H1 (cell line): ENCODE measurements at regions not wholly inside any gene's neighbourhood (a gene's known extent, or its start where the extent isn't known, plus 50 kb on each side); places are given as distances from the start of the nearest gene placed in this dataset.

Experiments used
- CTCF ChIA-PET: fragments of 300-600 bp; sonication (Branson Sonifier 250); formaldehyde crosslinking; loops from one replicate; lab custom pipeline; 2021; ENCODE audit not compliant: partially characterized antibody; lab: Charles Lee
- POLR2A ChIA-PET: fragments of 300-600 bp; sonication (Branson Sonifier 250); formaldehyde crosslinking; loops from one replicate; lab custom pipeline; 2021; ENCODE audit warnings: inconsistent platforms; ENCODE audit not compliant: partially characterized antibody; lab: Charles Lee
- DNase-seq, 2 experiments: peaks; one replicate each; pipeline versions ENCODE4 v3.0.0 to v3.0.0-alpha.2; 2010 to 2022; ENCODE audit warnings: low spot score in 2 of 2, low read depth in 1 of 2, mixed read lengths in 1 of 2
- FAIRE-seq: peaks from 2 replicates; lab custom pipeline; 2011; peaks lifted over from hg19 to GRCh38; lab: Jason Lieb, UNC
- H2AFZ ChIP-seq: 2 replicates; pipeline ENCODE4 v1.8.1; 2012; ENCODE audit warnings: low read length, inconsistent platforms
- H2AK5ac ChIP-seq: 2 replicates; pipeline ENCODE4 v1.6.1; 2013; ENCODE audit warnings: low read depth, low read length
- H2BK120ac ChIP-seq: replicated peaks from 2 replicates; pipeline ENCODE3; 2013; ENCODE audit warnings: low read depth, low read length, inconsistent platforms
- H2BK12ac ChIP-seq: 2 replicates; pipeline ENCODE4 v1.6.1; 2013; ENCODE audit warnings: low read depth, low read length
- H2BK15ac ChIP-seq: 2 replicates; pipeline ENCODE4 v1.6.1; 2013; ENCODE audit warnings: low read length
- H2BK20ac ChIP-seq: 2 replicates; pipeline ENCODE4 v1.6.1; 2013; ENCODE audit warnings: low read length
- H2BK5ac ChIP-seq: 2 replicates; pipeline ENCODE4 v1.6.1; 2013; ENCODE audit warnings: low read depth, low read length
- H3K14ac ChIP-seq: 2 replicates; pipeline ENCODE4 v1.6.1; 2013; ENCODE audit warnings: inconsistent platforms; ENCODE audit not compliant: insufficient read length
- H3K18ac ChIP-seq: 2 replicates; pipeline ENCODE4 v1.6.1; 2013; ENCODE audit warnings: low read length; ENCODE audit errors: extremely low read depth
- H3K23ac ChIP-seq: 2 replicates; pipeline ENCODE4 v1.6.1; 2013; ENCODE audit warnings: inconsistent platforms; ENCODE audit not compliant: insufficient read length
- H3K23me2 ChIP-seq: 2 replicates; pipeline ENCODE4 v1.6.1; 2013; ENCODE audit warnings: low read depth, low read length
- H3K27ac ChIP-seq: 2 replicates; pipeline ENCODE4 v1.6.1; 2011; ENCODE audit warnings: low read depth, low read length, inconsistent platforms
- H3K27me3 ChIP-seq, 4 experiments: replicated peaks in 1 of 4; 1 replicate in 1 of 4; 2 replicates in 3 of 4; pipeline versions ENCODE4 v1.6.1 to v1.8.1; 2011 to 2013; ENCODE audit warnings: low read length in 3 of 4, mild to moderate bottlenecking in 3 of 4, inconsistent platforms in 2 of 4, mixed read lengths in 2 of 4, moderate library complexity in 1 of 4; ENCODE audit not compliant: control insufficient read depth in 3 of 4, insufficient read depth in 3 of 4; ENCODE audit errors: extremely low read depth in 1 of 4
- H3K36me3 ChIP-seq, 4 experiments: 2 replicates each; pipeline versions ENCODE4 v1.6.1 to v1.8.1; 2011 to 2013; ENCODE audit warnings: mild to moderate bottlenecking in 4 of 4, low read length in 3 of 4, moderate library complexity in 2 of 4, control low read depth in 1 of 4, inconsistent platforms in 1 of 4; ENCODE audit not compliant: insufficient read depth in 4 of 4, control insufficient read depth in 2 of 4
- H3K4ac ChIP-seq: replicated peaks from 2 replicates; pipeline ENCODE3; 2013; ENCODE audit warnings: low read length, low read depth, mixed read lengths, inconsistent platforms; ENCODE audit not compliant: insufficient read length
- H3K4me1 ChIP-seq, 4 experiments: replicated peaks in 1 of 4; 1 replicate in 1 of 4; 2 replicates in 3 of 4; pipeline versions ENCODE4 v1.6.1 to v1.8.1; 2011 to 2013; ENCODE audit warnings: low read length in 3 of 4, inconsistent platforms in 2 of 4, mixed read lengths in 1 of 4; ENCODE audit not compliant: insufficient read depth in 4 of 4, control insufficient read depth in 3 of 4
- H3K4me2 ChIP-seq, 2 experiments: 2 replicates each; pipeline versions ENCODE4 v1.6.1 to v1.8.1; 2011 to 2013; ENCODE audit warnings: low read depth in 2 of 2, low read length in 2 of 2, control low read depth in 1 of 2, inconsistent platforms in 1 of 2, mild to moderate bottlenecking in 1 of 2; ENCODE audit not compliant: insufficient read depth in 1 of 2
- H3K4me3 ChIP-seq, 4 experiments: fragments of 200-600, 300-600 bp in 1 of 4; sonication (generic), shearing (Covaris generic), sonication (Bioruptor Twin) in 1 of 4; 2 replicates each; pipeline versions ENCODE4 v1.5.1 to v1.8.1; 2011 to 2016; ENCODE audit warnings: low read length in 4 of 4, low read depth in 3 of 4, control low read depth in 2 of 4, inconsistent platforms in 2 of 4, mild to moderate bottlenecking in 2 of 4, mixed read lengths in 1 of 4, moderate library complexity in 1 of 4; ENCODE audit not compliant: insufficient read depth in 2 of 4; ENCODE audit errors: extremely low read depth in 1 of 4
- H3K56ac ChIP-seq: replicated peaks from 2 replicates; pipeline ENCODE3; 2013; ENCODE audit warnings: low read depth, mild to moderate bottlenecking, mixed read lengths, low read length, inconsistent platforms; ENCODE audit not compliant: insufficient read length
- H3K79me1 ChIP-seq: 2 replicates; pipeline ENCODE4 v1.6.1; 2013; ENCODE audit warnings: low read depth, low read length, control low read depth
- H3K79me2 ChIP-seq, 2 experiments: 2 replicates each; pipeline versions ENCODE4 v1.6.1 to v1.8.1; 2012 to 2013; ENCODE audit warnings: low read length in 2 of 2, mild to moderate bottlenecking in 2 of 2, inconsistent platforms in 1 of 2; ENCODE audit not compliant: insufficient read depth in 2 of 2, control insufficient read depth in 1 of 2
- H3K9ac ChIP-seq, 4 experiments: replicated peaks in 1 of 4; 1 replicate in 1 of 4; 2 replicates in 3 of 4; pipeline versions ENCODE4 v1.6.1 to v1.8.1; 2011 to 2013; ENCODE audit warnings: low read depth in 3 of 4, low read length in 3 of 4, control low read depth in 2 of 4, mild to moderate bottlenecking in 2 of 4, moderate library complexity in 2 of 4, inconsistent platforms in 1 of 4; ENCODE audit errors: extremely low read depth in 1 of 4
- H3K9me3 ChIP-seq, 2 experiments: 2 replicates each; pipeline versions ENCODE4 v1.6.1 to v1.8.1; 2012 to 2013; ENCODE audit warnings: mild to moderate bottlenecking in 2 of 2, moderate library complexity in 2 of 2, control low read depth in 1 of 2, inconsistent platforms in 1 of 2, low read depth in 1 of 2, low read length in 1 of 2, mixed read lengths in 1 of 2; ENCODE audit not compliant: insufficient read depth in 2 of 2
- H4K20me1 ChIP-seq, 2 experiments: replicated peaks in 1 of 2; 2 replicates each; pipeline versions ENCODE3 to v1.8.1; 2011 to 2013; ENCODE audit warnings: inconsistent platforms in 2 of 2, low read length in 2 of 2, mild to moderate bottlenecking in 1 of 2; ENCODE audit not compliant: insufficient read depth in 2 of 2, control insufficient read depth in 1 of 2
- H4K5ac ChIP-seq: 2 replicates; pipeline ENCODE4 v1.6.1; 2013; ENCODE audit warnings: low read length, low read depth, mixed read lengths, inconsistent platforms; ENCODE audit not compliant: insufficient read length
- H4K8ac ChIP-seq: 2 replicates; pipeline ENCODE4 v1.8.0; 2013; ENCODE audit warnings: mild to moderate bottlenecking, moderate library complexity, low read length, inconsistent platforms; ENCODE audit not compliant: insufficient read depth; ENCODE audit errors: extremely low read depth
- H4K91ac ChIP-seq: replicated peaks from 2 replicates; pipeline ENCODE3; 2013; ENCODE audit warnings: low read length, mixed read lengths, inconsistent platforms; ENCODE audit not compliant: insufficient read length
- CBX5 ChIP-seq: fragments of 300-800, 300-1000 bp; sonication (generic); IDR thresholded peaks from 2 replicates; pipeline ENCODE4 v1.7.1; 2016; ENCODE audit warnings: antibody characterized with exemption, low read length, low read depth
- CHD1 ChIP-seq: IDR thresholded peaks from 2 replicates; pipeline ENCODE4 v1.6.1; 2012; ENCODE audit warnings: low read depth, low read length, improper control_type of control experiment
- CHD2 ChIP-seq: IDR thresholded peaks from 2 replicates; pipeline ENCODE4 v1.6.1; 2012; ENCODE audit warnings: low read length, improper control_type of control experiment
- KDM4A ChIP-seq: IDR thresholded peaks from one replicate; pipeline ENCODE4 v1.7.1; 2012; ENCODE audit warnings: low read depth, mild to moderate bottlenecking, moderate library complexity, low read length, inconsistent platforms; ENCODE audit not compliant: severe bottlenecking
- KDM5A ChIP-seq: fragments of 200-600 bp; IDR thresholded peaks from 2 replicates; pipeline ENCODE4 v1.7.1; 2012; ENCODE audit warnings: mild to moderate bottlenecking, low read length, inconsistent platforms, mixed read lengths
- SP1 ChIP-seq: IDR thresholded peaks from 2 replicates; pipeline ENCODE4 v1.6.1; 2011; ENCODE audit warnings: low read depth, low read length
- SUZ12 ChIP-seq: fragments of 200-600 bp; sonication (generic); IDR thresholded peaks from 2 replicates; pipeline ENCODE4 v1.6.1; 2012; ENCODE audit warnings: mild to moderate bottlenecking, inconsistent platforms, low read length, moderate library complexity, mixed read lengths
- ZNF274 ChIP-seq: IDR thresholded peaks from 2 replicates; pipeline ENCODE4 v1.7.0; 2012; ENCODE audit warnings: low read length, borderline replicate concordance; ENCODE audit errors: extremely low read depth
- WGBS, 2 experiments: shearing (Covaris generic) in 1 of 2; methylation state at CpG; one replicate each; pipeline versions ENCODE4 v1.1.6 to v1.1.7; 2013 to 2015; ENCODE audit warnings: low lambda C conversion rate in 2 of 2, mixed read lengths in 2 of 2, inconsistent platforms in 1 of 2, low coverage in 1 of 2, missing lambda C conversion rate in 1 of 2; ENCODE audit not compliant: insufficient replicate concordance in 2 of 2, insufficient coverage in 1 of 2, insufficient read length in 1 of 2; ENCODE audit errors: extremely low coverage in 1 of 2, missing lambda C conversion rate in 1 of 2; 5-methylcytosine and 5-hydroxymethylcytosine counted together

DNA sequence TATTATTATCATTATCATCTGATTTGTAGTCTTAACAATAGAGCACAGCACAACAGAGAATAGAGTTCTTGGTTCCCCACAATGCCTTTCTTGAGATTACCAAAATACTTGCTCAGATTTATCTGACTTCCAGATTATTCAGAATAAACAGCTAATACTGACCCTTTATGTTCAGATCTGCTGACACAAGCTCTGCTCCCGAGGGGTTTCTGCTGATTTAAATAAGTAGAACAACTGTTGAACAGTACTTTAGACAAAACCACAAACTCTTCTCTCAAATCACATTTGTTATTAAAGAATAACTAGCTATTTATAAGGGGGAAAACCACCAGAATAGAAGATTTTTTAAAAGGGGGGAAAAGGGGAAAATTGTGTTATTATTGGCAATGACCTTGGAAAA is 380.2 kb upstream of the ATP11B start:
- no peak overlapping the region for H4K8ac ChIP-seq
- no peak overlapping the region for H3K4me2 ChIP-seq
- no peak overlapping the region for H3K23ac ChIP-seq
- H2BK12ac ChIP-seq, result no peak overlapping the region
- no peaks in the 10 kb centered on the region for H3K36me3 ChIP-seq
- H3K4ac ChIP-seq, result no peak overlapping the region
- 95% methylated on average over 1 of the region's 1 CpG; no CpG with 5 or more reads in 1 of the 2 experiments for WGBS, 2 experiments
- no peak overlapping the region for H3K9ac ChIP-seq
- H3K4me3 ChIP-seq, result no peak overlapping the region
- H2BK15ac ChIP-seq, result no peak overlapping the region
- no peak for FAIRE-seq
- H2BK5ac ChIP-seq, result no peak overlapping the region
- H3K79me2 ChIP-seq, result no peaks in the 10 kb centered on the region
- no peak overlapping the region for H4K91ac ChIP-seq
- no peaks in the 10 kb centered on the region for H3K79me1 ChIP-seq
- H3K56ac ChIP-seq, result no peak overlapping the region
- no peak overlapping the region for H4K5ac ChIP-seq
- no peak overlapping the region for H2BK20ac ChIP-seq
- no peaks in the 10 kb centered on the region for H4K20me1 ChIP-seq
- peaks cover 0 to 7% (median 2%) of the 10 kb centered on the region in 4 experiments; a peak in 3 of 7 replicates for H3K4me1 ChIP-seq
- no peak overlapping the region for H3K27ac ChIP-seq
- no peaks in the 10 kb centered on the region for H3K23me2 ChIP-seq
- H3K18ac ChIP-seq, result no peak overlapping the region
- ChIA-PET CTCF (interaction anchor here (0.6 to 0.7 kb wide), 2 partner anchors 13 to 116 kb away, joined by 3 to 5 read pairs; no protein-coding TSS in a partner anchor), POLR2A (no interaction called here)
- no peak overlapping the region for H2AK5ac ChIP-seq
- H3K27me3 ChIP-seq, result peaks cover 0 to 1% (median 0%) of the 10 kb centered on the region in 4 experiments; a peak in 1 of 7 replicates
- no peak overlapping the region for H3K14ac ChIP-seq
- no peaks in the 10 kb centered on the region for H3K9me3 ChIP-seq
- TF ChIP-seq SP1 (no peak), CHD1 (no peak), KDM4A (no peak), CBX5 (no peak), KDM5A (no peak), SUZ12 (no peak), CHD2 (no peak), ZNF274 (no peak)
- TF ChIP-seq, all 59 proteins: peak for 0
- Histone ChIP-seq H2AFZ (no peak overlapping the region), H2BK120ac (no peak overlapping the region)
- no peak for DNase-seq
